Activated CD4-positive, alpha-beta memory T cell treated with anti-CD3 and anti-CD28 coated beads, Interleukin-2, amount 10 ng/mL, durations not matched to agents 7 days and 5 days (primary cell): ENCODE measurements at regions not wholly inside any gene's neighbourhood (a gene's known extent, or its start where the extent isn't known, plus 50 kb on each side); places are given as distances from the start of the nearest gene placed in this dataset.

Experiments used
- CTCF ChIA-PET: fragments of 350-600 bp; sonication (Branson Sonifier 250); formaldehyde crosslinking; loops from one replicate; lab custom pipeline; 2021; ENCODE audit warnings: antibody characterized with exemption, inconsistent platforms; lab: Charles Lee
- POLR2A ChIA-PET: fragments of 350-600 bp; sonication (Branson Sonifier 250); formaldehyde crosslinking; loops from one replicate; lab custom pipeline; 2021; ENCODE audit warnings: antibody characterized with exemption; lab: Charles Lee
- DNase-seq: peaks from one replicate; pipeline ENCODE4 v3.0.0-alpha.2; 2020
- H3K27ac Mint-ChIP-seq: one replicate; pipeline ENCODE4 v1.8.0; 2021; ENCODE audit warnings: mild to moderate bottlenecking, mixed read lengths
- H3K27me3 Mint-ChIP-seq: one replicate; pipeline ENCODE4 v1.8.0; 2021; ENCODE audit warnings: mixed read lengths
- H3K36me3 Mint-ChIP-seq: one replicate; pipeline ENCODE4 v1.8.0; 2021; ENCODE audit warnings: low read depth, mixed read lengths
- H3K4me1 Mint-ChIP-seq: one replicate; pipeline ENCODE4 v1.8.0; 2021; ENCODE audit warnings: mixed read lengths
- H3K4me3 Mint-ChIP-seq: one replicate; pipeline ENCODE4 v1.8.0; 2021; ENCODE audit warnings: mild to moderate bottlenecking, mixed read lengths
- H3K9me3 Mint-ChIP-seq: one replicate; pipeline ENCODE4 v1.8.0; 2021; ENCODE audit warnings: mixed read lengths

- POLR2A ChIA-PET: no interaction called here
- DNase-seq: no peak
- Mint-ChIP-seq H3K4me3 (no peak overlapping the region), H3K36me3 (no peaks in the 10 kb centered on the region), H3K27ac (no peak overlapping the region), H3K27me3 (no peaks in the 10 kb centered on the region), H3K9me3 (peaks cover 11% of the 10 kb centered on the region), H3K4me1 (no peaks in the 10 kb centered on the region)
- CTCF ChIA-PET: no interaction called here
Measured at GRCh38 chr21:18191139-18191538, 53.5 kb upstream of the CHODL start.

- Mint-ChIP-seq H3K9me3 (peaks cover 3% of the 10 kb centered on the region), H3K4me1 (no peaks in the 10 kb centered on the region), H3K36me3 (no peaks in the 10 kb centered on the region), H3K4me3 (no peak overlapping the region), H3K27me3 (no peaks in the 10 kb centered on the region), H3K27ac (no peak overlapping the region)
- DNase-seq: no peak
- ChIA-PET CTCF (no interaction called here), POLR2A (no interaction called here)
Measured at GRCh38 chr21:18178509-18178908, 66.1 kb upstream of the CHODL start.

GRCh38 chr21:18174370-18174769 is 70.3 kb upstream of the CHODL start:
- H3K27me3 Mint-ChIP-seq: no peaks in the 10 kb centered on the region
- peaks cover 9% of the 10 kb centered on the region for H3K9me3 Mint-ChIP-seq
- CTCF ChIA-PET: no interaction called here
- H3K36me3 Mint-ChIP-seq: no peaks in the 10 kb centered on the region
- POLR2A ChIA-PET: no interaction called here
- H3K4me1 Mint-ChIP-seq: no peaks in the 10 kb centered on the region
- no peak overlapping the region for H3K4me3 Mint-ChIP-seq
- no peak for DNase-seq
- no peak overlapping the region for H3K27ac Mint-ChIP-seq

DNA sequence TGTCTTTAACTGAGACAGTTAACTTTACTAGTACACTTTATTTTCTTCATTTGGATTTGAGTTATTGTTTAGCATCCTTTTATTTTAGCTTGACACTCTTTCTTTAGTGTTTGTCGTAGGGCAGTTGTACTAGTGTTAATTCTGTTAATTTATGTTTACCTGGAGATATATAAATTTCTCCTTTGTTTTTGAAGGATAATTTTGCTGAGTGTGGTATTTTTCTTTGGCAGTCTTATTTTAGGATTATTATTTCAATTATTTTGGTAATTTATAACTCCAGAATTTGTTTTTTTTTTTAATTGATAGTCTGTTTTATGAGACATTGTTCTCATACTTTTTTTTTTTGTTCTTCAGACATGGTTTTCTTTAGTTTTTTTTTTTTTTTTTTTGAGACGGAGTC is 73.8 kb upstream of the CHODL start:
- ChIA-PET CTCF (no interaction called here), POLR2A (no interaction called here)
- no peak overlapping the region for H3K4me3 Mint-ChIP-seq
- no peaks in the 10 kb centered on the region for H3K27me3 Mint-ChIP-seq
- H3K27ac Mint-ChIP-seq: no peak overlapping the region
- H3K36me3 Mint-ChIP-seq: no peaks in the 10 kb centered on the region
- H3K4me1 Mint-ChIP-seq: no peaks in the 10 kb centered on the region
- no peak for DNase-seq
- peaks cover 11% of the 10 kb centered on the region for H3K9me3 Mint-ChIP-seq

- POLR2A ChIA-PET: no interaction called here
- H3K9me3 Mint-ChIP-seq: peaks cover 11% of the 10 kb centered on the region
- no peaks in the 10 kb centered on the region for H3K27me3 Mint-ChIP-seq
- no peak for DNase-seq
- no peaks in the 10 kb centered on the region for H3K4me1 Mint-ChIP-seq
- CTCF ChIA-PET: no interaction called here
- H3K27ac Mint-ChIP-seq: no peak overlapping the region
- H3K36me3 Mint-ChIP-seq: no peaks in the 10 kb centered on the region
- H3K4me3 Mint-ChIP-seq: no peak overlapping the region
Measured at GRCh38 chr21:18170221-18170620, 74.4 kb upstream of the CHODL start.

GRCh38 chr21:18168108-18168507 is 76.5 kb upstream of the CHODL start:
- CTCF ChIA-PET: no interaction called here
- Mint-ChIP-seq H3K4me1 (no peaks in the 10 kb centered on the region), H3K36me3 (no peaks in the 10 kb centered on the region), H3K27me3 (no peaks in the 10 kb centered on the region), H3K27ac (no peak overlapping the region), H3K4me3 (no peak overlapping the region), H3K9me3 (peaks cover 9% of the 10 kb centered on the region)
- DNase-seq: no peak
- POLR2A ChIA-PET: no interaction called here

DNA sequence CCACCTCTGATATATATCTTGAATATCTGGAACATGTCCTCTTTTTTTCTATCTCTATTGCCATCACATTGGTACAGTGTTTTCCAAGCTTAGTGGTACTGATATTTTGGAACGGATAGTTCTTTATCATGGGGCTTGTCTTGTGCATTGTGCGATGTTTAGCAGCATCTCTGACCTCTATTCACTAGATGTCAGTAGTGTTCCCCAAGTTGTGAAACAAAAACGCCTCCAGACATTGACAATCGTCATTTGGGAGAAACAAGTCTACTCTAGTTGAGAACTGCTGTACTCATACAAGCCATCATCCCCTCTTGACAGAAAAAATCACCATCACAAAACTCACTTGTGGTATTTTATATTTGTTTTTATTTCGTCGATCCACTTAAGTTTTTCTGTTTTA is 79.7 kb upstream of the CHODL start:
- DNase-seq: no peak
- no peak overlapping the region for H3K4me3 Mint-ChIP-seq
- peaks cover 6% of the 10 kb centered on the region for H3K9me3 Mint-ChIP-seq
- ChIA-PET CTCF (no interaction called here), POLR2A (no interaction called here)
- H3K4me1 Mint-ChIP-seq: no peaks in the 10 kb centered on the region
- H3K27ac Mint-ChIP-seq: no peak overlapping the region
- no peaks in the 10 kb centered on the region for H3K27me3 Mint-ChIP-seq
- H3K36me3 Mint-ChIP-seq: no peaks in the 10 kb centered on the region

GRCh38 chr21:18164483-18164882 is 80.2 kb upstream of the CHODL start:
- ChIA-PET CTCF (no interaction called here), POLR2A (no interaction called here)
- H3K27ac Mint-ChIP-seq: no peak overlapping the region
- H3K27me3 Mint-ChIP-seq: no peaks in the 10 kb centered on the region
- peaks cover 6% of the 10 kb centered on the region for H3K9me3 Mint-ChIP-seq
- H3K4me1 Mint-ChIP-seq: no peaks in the 10 kb centered on the region
- no peak overlapping the region for H3K4me3 Mint-ChIP-seq
- no peaks in the 10 kb centered on the region for H3K36me3 Mint-ChIP-seq
- no peak for DNase-seq

- H3K4me1 Mint-ChIP-seq: no peaks in the 10 kb centered on the region
- peaks cover 6% of the 10 kb centered on the region for H3K9me3 Mint-ChIP-seq
- ChIA-PET CTCF (no interaction called here), POLR2A (no interaction called here)
- no peak overlapping the region for H3K4me3 Mint-ChIP-seq
- DNase-seq: no peak
- H3K27me3 Mint-ChIP-seq: no peaks in the 10 kb centered on the region
- H3K36me3 Mint-ChIP-seq: no peaks in the 10 kb centered on the region
- no peak overlapping the region for H3K27ac Mint-ChIP-seq
Measured at GRCh38 chr21:18163956-18164355, 80.7 kb upstream of the CHODL start.

- no peaks in the 10 kb centered on the region for H3K36me3 Mint-ChIP-seq
- H3K9me3 Mint-ChIP-seq: peaks cover 2% of the 10 kb centered on the region
- DNase-seq: no peak
- no peak overlapping the region for H3K4me3 Mint-ChIP-seq
- H3K4me1 Mint-ChIP-seq: no peaks in the 10 kb centered on the region
- ChIA-PET POLR2A (no interaction called here), CTCF (no interaction called here)
- H3K27ac Mint-ChIP-seq: no peak overlapping the region
- no peaks in the 10 kb centered on the region for H3K27me3 Mint-ChIP-seq
Measured at GRCh38 chr21:18161841-18162240, 82.8 kb upstream of the CHODL start.

GRCh38 chr21:18157406-18157805 is 87.2 kb upstream of the CHODL start:
- POLR2A ChIA-PET: no interaction called here
- no peak for DNase-seq
- CTCF ChIA-PET: no interaction called here
- H3K27me3 Mint-ChIP-seq: no peaks in the 10 kb centered on the region
- H3K9me3 Mint-ChIP-seq: peaks cover 4% of the 10 kb centered on the region
- H3K4me1 Mint-ChIP-seq: peaks cover 14% of the 10 kb centered on the region
- H3K27ac Mint-ChIP-seq: no peak overlapping the region
- no peaks in the 10 kb centered on the region for H3K36me3 Mint-ChIP-seq
- no peak overlapping the region for H3K4me3 Mint-ChIP-seq

DNA sequence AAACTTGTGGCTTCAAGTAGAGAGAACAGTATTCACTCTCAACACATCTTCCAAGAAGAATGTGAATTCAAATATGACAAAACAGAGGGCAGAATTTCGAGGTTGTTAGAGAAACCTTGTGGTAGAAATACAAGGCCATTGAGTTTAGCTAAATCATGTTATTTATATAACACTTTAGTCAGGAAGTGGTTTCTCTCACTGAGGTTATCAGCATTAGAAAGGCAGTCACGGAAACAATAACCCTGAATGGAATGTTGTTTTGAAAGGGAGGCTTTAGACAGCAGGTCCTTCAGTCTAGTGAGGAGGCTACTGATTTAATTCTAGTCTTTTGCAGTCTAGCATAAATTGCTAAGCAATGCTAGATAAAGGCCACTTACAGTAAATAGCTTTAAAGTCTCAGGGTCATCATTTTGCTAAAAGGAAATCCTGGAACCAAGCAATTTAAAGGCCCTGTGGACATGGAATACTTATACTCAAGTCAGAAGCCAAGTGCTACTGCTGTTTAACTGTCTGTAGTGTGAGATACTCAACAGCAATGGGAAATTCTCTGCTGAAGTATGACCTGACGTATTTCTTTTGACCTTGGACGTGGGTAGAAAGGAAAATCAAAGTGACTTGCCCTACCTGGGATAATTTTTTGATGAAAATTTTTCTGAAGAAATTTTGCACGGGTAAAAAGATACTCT is 89.0 kb upstream of the CHODL start:
- no peaks in the 10 kb centered on the region for H3K36me3 Mint-ChIP-seq
- ChIA-PET CTCF (interaction anchor here (1.3 kb wide), 1 partner anchor 230 kb away, joined by 3 read pairs; no protein-coding TSS in a partner anchor), POLR2A (no interaction called here)

GRCh38 chr21:18153063-18153462 is 91.6 kb upstream of the CHODL start:
- H3K9me3 Mint-ChIP-seq: peaks cover 2% of the 10 kb centered on the region
- CTCF ChIA-PET: no interaction called here
- DNase-seq: no peak
- H3K27me3 Mint-ChIP-seq: no peaks in the 10 kb centered on the region
- POLR2A ChIA-PET: no interaction called here
- peaks cover 14% of the 10 kb centered on the region for H3K4me1 Mint-ChIP-seq
- H3K27ac Mint-ChIP-seq: no peak overlapping the region
- H3K4me3 Mint-ChIP-seq: no peak overlapping the region
- H3K36me3 Mint-ChIP-seq: no peaks in the 10 kb centered on the region

More for the DNA sequence above, 89.0 kb upstream of the CHODL start:
- Mint-ChIP-seq H3K4me3 (no peak overlapping the region), H3K4me1 (peaks cover 14% of the 10 kb centered on the region), H3K9me3 (peaks cover 2% of the 10 kb centered on the region), H3K27me3 (no peaks in the 10 kb centered on the region), H3K27ac (no peak overlapping the region)
- no peak for DNase-seq

- Mint-ChIP-seq H3K27me3 (no peaks in the 10 kb centered on the region), H3K4me3 (no peak overlapping the region), H3K4me1 (peaks cover 14% of the 10 kb centered on the region), H3K36me3 (no peaks in the 10 kb centered on the region), H3K9me3 (peaks cover 2% of the 10 kb centered on the region), H3K27ac (no peak overlapping the region)
- ChIA-PET CTCF (no interaction called here), POLR2A (no interaction called here)
- no peak for DNase-seq
Measured at GRCh38 chr21:18152371-18152770, 92.3 kb upstream of the CHODL start.
